ENCODE measurements at regions not wholly inside any gene's neighbourhood (a gene's known extent, or its start where the extent isn't known, plus 50 kb on each side); places are given as distances from the start of the nearest gene placed in this dataset.
A peak's percentile ranks its signal among the peaks of the same experiment; 100 is the strongest.

- Histone ChIP-seq H2AFZ (no peak overlapping the region), H3K9me3 (ENCODE audit: control insufficient read depth, low read length) (no peaks in the 10 kb centered on the region), H3K79me2 (no peaks in the 10 kb centered on the region), H3K4me3 (ENCODE audit: low read depth, low read length) (no peak overlapping the region), H3K27ac (no peak overlapping the region), H3K36me3 (ENCODE audit: control insufficient read depth, insufficient read depth, low read length) (no peaks in the 10 kb centered on the region), H3K4me1 (no peaks in the 10 kb centered on the region), H3K27me3 (ENCODE audit: control insufficient read depth, insufficient read depth, low read length) (peaks cover 3% of the 10 kb centered on the region), H3K9ac (no peak overlapping the region), H3K4me2 (ENCODE audit: low read length) (peak overlapping the region; percentile 13)
- TF ChIP-seq CTCF (IDR thresholded peaks at IDR 0.05), result no peak
These were observed 57.6 kb upstream of the FZD10 start for GRCh38 chr12:130104571-130105106.

GRCh38 chr12:130109062-130109945, 53.0 kb upstream of the FZD10 start:
- TF ChIP-seq CTCF (IDR thresholded peaks at IDR 0.05), result no peak
- H3K9me3 ChIP-seq (ENCODE audit: control insufficient read depth, low read length), result no peaks in the 10 kb centered on the region
- no peaks in the 10 kb centered on the region for H3K4me1 ChIP-seq
- no peak overlapping the region for H3K4me3 ChIP-seq (ENCODE audit: low read depth, low read length)
- no peaks in the 10 kb centered on the region for H3K79me2 ChIP-seq
- H3K9ac ChIP-seq, result no peak overlapping the region
- no peak overlapping the region for H2AFZ ChIP-seq
- H3K36me3 ChIP-seq (ENCODE audit: control insufficient read depth, insufficient read depth, low read length), result no peaks in the 10 kb centered on the region
- H3K27me3 ChIP-seq (ENCODE audit: control insufficient read depth, insufficient read depth, low read length), result no peaks in the 10 kb centered on the region
- no peak overlapping the region for H3K27ac ChIP-seq
- no peak overlapping the region for H3K4me2 ChIP-seq (ENCODE audit: low read length)

GRCh38 chr12:130110914-130111313, 51.4 kb upstream of the FZD10 start:
- H3K27me3 ChIP-seq (ENCODE audit: control insufficient read depth, insufficient read depth, low read length), result no peaks in the 10 kb centered on the region
- H3K9ac ChIP-seq, result no peak overlapping the region
- H3K36me3 ChIP-seq (ENCODE audit: control insufficient read depth, insufficient read depth, low read length), result no peaks in the 10 kb centered on the region
- no peak overlapping the region for H3K4me3 ChIP-seq (ENCODE audit: low read depth, low read length)
- H3K27ac ChIP-seq, result no peak overlapping the region
- no peak overlapping the region for H3K4me2 ChIP-seq (ENCODE audit: low read length)
- H3K9me3 ChIP-seq (ENCODE audit: control insufficient read depth, low read length), result no peaks in the 10 kb centered on the region
- H3K4me1 ChIP-seq, result no peaks in the 10 kb centered on the region
- no peak for TF ChIP-seq CTCF (IDR thresholded peaks at IDR 0.05)
- no peaks in the 10 kb centered on the region for H3K79me2 ChIP-seq
- H2AFZ ChIP-seq, result no peak overlapping the region

GRCh38 chr12:130111965-130112496, 50.2 kb upstream of the FZD10 start:
- Histone ChIP-seq H3K27me3 (ENCODE audit: control insufficient read depth, insufficient read depth, low read length) (no peaks in the 10 kb centered on the region), H2AFZ (no peak overlapping the region), H3K79me2 (no peaks in the 10 kb centered on the region), H3K4me2 (ENCODE audit: low read length) (no peak overlapping the region), H3K36me3 (ENCODE audit: control insufficient read depth, insufficient read depth, low read length) (no peaks in the 10 kb centered on the region), H3K4me3 (ENCODE audit: low read depth, low read length) (no peak overlapping the region), H3K9me3 (ENCODE audit: control insufficient read depth, low read length) (no peaks in the 10 kb centered on the region), H3K27ac (no peak overlapping the region), H3K4me1 (no peaks in the 10 kb centered on the region), H3K9ac (no peak overlapping the region)
- no peak for TF ChIP-seq CTCF (IDR thresholded peaks at IDR 0.05)
